ENCODE measurements at regions not wholly inside any gene's neighbourhood (a gene's known extent, or its start where the extent isn't known, plus 50 kb on each side); places are given as distances from the start of the nearest gene placed in this dataset.
A peak's percentile ranks its signal among the peaks of the same experiment; 100 is the strongest.

GRCh38 chr11:109731451-109731850, 309.5 kb downstream of the C11orf87 start:
- Histone ChIP-seq H3K79me2 (ENCODE audit: control insufficient read depth, insufficient read depth, low read length) (no peaks in the 10 kb centered on the region), H3K27ac (ENCODE audit: control insufficient read depth, insufficient read depth, low read length) (no peak overlapping the region), H2AFZ (ENCODE audit: control insufficient read depth, low read length) (no peak overlapping the region), H4K20me1 (ENCODE audit: control insufficient read depth, extremely low read depth, insufficient read depth, low read length) (no peaks in the 10 kb centered on the region), H3K9me1 (ENCODE audit: control insufficient read depth, extremely low read depth, insufficient read depth, low read length) (no peaks in the 10 kb centered on the region), H3K4me1 (ENCODE audit: control insufficient read depth, extremely low read depth, insufficient read depth, low read length) (peaks cover 2% of the 10 kb centered on the region), H3K27me3 (ENCODE audit: control insufficient read depth, extremely low read depth, insufficient read depth, low read length) (peaks cover 5% of the 10 kb centered on the region), H3K9ac (ENCODE audit: control insufficient read depth, extremely low read depth, insufficient read depth, low read length) (no peak overlapping the region), H3K36me3 (ENCODE audit: control insufficient read depth in 2 of 2, extremely low read depth in 1 of 2, insufficient read depth in 2 of 2, low read length in 2 of 2) (no peaks in the 10 kb centered on the region), H3K9me3 (ENCODE audit: control insufficient read depth, low read depth, low read length) (no peaks in the 10 kb centered on the region), H3K4me3 (ENCODE audit: control insufficient read depth in 2 of 3, extremely low read depth in 1 of 3, insufficient read depth in 2 of 3, low read depth in 1 of 3, low read length in 3 of 3) (no peak overlapping the region), H3K4me2 (ENCODE audit: control insufficient read depth, extremely low read depth, insufficient read depth, low read depth, low read length) (no peak overlapping the region)
- DNase-seq (ENCODE audit: low read depth, low spot score) (no peak), FAIRE-seq (no peak)
- TF ChIP-seq, protein P1, sequence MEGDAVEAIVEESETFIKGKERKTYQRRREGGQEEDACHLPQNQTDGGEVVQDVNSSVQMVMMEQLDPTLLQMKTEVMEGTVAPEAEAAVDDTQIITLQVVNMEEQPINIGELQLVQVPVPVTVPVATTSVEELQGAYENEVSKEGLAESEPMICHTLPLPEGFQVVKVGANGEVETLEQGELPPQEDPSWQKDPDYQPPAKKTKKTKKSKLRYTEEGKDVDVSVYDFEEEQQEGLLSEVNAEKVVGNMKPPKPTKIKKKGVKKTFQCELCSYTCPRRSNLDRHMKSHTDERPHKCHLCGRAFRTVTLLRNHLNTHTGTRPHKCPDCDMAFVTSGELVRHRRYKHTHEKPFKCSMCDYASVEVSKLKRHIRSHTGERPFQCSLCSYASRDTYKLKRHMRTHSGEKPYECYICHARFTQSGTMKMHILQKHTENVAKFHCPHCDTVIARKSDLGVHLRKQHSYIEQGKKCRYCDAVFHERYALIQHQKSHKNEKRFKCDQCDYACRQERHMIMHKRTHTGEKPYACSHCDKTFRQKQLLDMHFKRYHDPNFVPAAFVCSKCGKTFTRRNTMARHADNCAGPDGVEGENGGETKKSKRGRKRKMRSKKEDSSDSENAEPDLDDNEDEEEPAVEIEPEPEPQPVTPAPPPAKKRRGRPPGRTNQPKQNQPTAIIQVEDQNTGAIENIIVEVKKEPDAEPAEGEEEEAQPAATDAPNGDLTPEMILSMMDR (optimal IDR thresholded peaks at IDR 0.05 in 1 of 3, IDR thresholded peaks at IDR 0.05 in 1 of 3, conservative IDR thresholded peaks at IDR 0.05 in 1 of 3; ENCODE audit: extremely low read depth in 1 of 3, insufficient read depth in 2 of 3, low read length in 3 of 3): no peak
- TF ChIP-seq EZH2 (IDR thresholded peaks at IDR 0.05; ENCODE audit: low read length): no peak
- dilution Hi-C loops (cut with MboI; ENCODE audit: extremely low pct_ligation_motif_present, low sequenced_read_pairs): no loop called here

- DNase-seq (ENCODE audit: low read depth, low spot score) (no peak), FAIRE-seq (peak; percentile 5)
- no peak for TF ChIP-seq EZH2 (IDR thresholded peaks at IDR 0.05; ENCODE audit: low read length)
- TF ChIP-seq, protein P1 (optimal IDR thresholded peaks at IDR 0.05 in 1 of 3, IDR thresholded peaks at IDR 0.05 in 1 of 3, conservative IDR thresholded peaks at IDR 0.05 in 1 of 3; ENCODE audit: extremely low read depth in 1 of 3, insufficient read depth in 2 of 3, low read length in 3 of 3): no peak
- Histone ChIP-seq H3K4me2 (ENCODE audit: control insufficient read depth, extremely low read depth, insufficient read depth, low read depth, low read length) (no peak overlapping the region), H3K4me3 (ENCODE audit: control insufficient read depth in 2 of 3, extremely low read depth in 1 of 3, insufficient read depth in 2 of 3, low read depth in 1 of 3, low read length in 3 of 3) (no peak overlapping the region), H3K79me2 (ENCODE audit: control insufficient read depth, insufficient read depth, low read length) (no peaks in the 10 kb centered on the region), H2AFZ (ENCODE audit: control insufficient read depth, low read length) (peak overlapping the region; percentile 47), H3K27me3 (ENCODE audit: control insufficient read depth, extremely low read depth, insufficient read depth, low read length) (peaks cover 5% of the 10 kb centered on the region), H3K36me3 (ENCODE audit: control insufficient read depth in 2 of 2, extremely low read depth in 1 of 2, insufficient read depth in 2 of 2, low read length in 2 of 2) (no peaks in the 10 kb centered on the region), H3K9ac (ENCODE audit: control insufficient read depth, extremely low read depth, insufficient read depth, low read length) (no peak overlapping the region), H3K9me1 (ENCODE audit: control insufficient read depth, extremely low read depth, insufficient read depth, low read length) (no peaks in the 10 kb centered on the region), H3K4me1 (ENCODE audit: control insufficient read depth, extremely low read depth, insufficient read depth, low read length) (peaks cover 2% of the 10 kb centered on the region), H3K9me3 (ENCODE audit: control insufficient read depth, low read depth, low read length) (no peaks in the 10 kb centered on the region), H4K20me1 (ENCODE audit: control insufficient read depth, extremely low read depth, insufficient read depth, low read length) (no peaks in the 10 kb centered on the region), H3K27ac (ENCODE audit: control insufficient read depth, insufficient read depth, low read length) (no peak overlapping the region)
- dilution Hi-C loops (cut with MboI; ENCODE audit: extremely low pct_ligation_motif_present, low sequenced_read_pairs): no loop called here
Observed at GRCh38 chr11:109733245-109733644, 311.3 kb downstream of the C11orf87 start.
